ENCODE measurements at regions not wholly inside any gene's neighbourhood (a gene's known extent, or its start where the extent isn't known, plus 50 kb on each side); places are given as distances from the start of the nearest gene placed in this dataset.

DNA sequence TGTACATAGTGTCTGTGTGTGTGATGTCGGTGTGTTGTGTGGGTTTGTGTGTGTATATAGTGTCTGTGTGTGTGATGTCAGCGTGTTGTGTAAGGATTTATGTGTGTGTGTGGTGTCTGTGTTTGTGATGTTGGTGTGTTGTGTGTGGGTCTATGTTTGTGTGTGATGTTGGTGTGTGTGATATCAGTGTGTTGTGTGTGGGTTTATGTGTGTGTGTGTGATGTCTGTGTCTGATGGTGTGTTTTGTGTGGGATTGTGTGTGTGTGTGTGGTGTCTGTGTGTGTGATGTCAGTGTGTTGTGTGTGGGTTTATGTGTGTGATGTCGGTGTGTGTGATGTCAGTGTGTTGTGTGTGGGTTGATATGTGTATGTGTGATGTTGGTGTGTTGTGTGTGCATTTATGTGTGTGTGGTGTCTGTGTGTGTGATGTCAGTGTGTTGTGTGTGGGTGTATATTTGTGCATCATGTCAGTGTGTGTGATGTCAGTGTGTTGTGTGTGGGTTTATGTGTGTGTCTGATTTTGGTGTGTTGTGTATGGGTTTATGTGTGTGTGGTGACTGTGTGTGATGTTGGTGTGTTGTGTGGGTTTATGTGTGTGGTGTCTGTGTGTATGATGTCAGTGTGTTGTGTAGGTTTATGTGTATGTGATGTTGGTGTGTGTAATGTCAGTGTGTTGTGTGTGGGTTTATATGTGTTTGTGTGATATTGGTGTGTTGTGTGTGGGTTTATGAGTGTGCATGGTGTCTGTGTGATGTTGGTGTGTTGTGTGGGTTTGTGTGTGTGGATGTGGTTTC is 102.4 kb upstream of the CD93 start:
- no peak for ATAC-seq (ENCODE audit: low read depth)
- Mint-ChIP-seq H3K27me3 (peaks cover 9% of the 10 kb centered on the region), H3K4me1 (no peaks in the 10 kb centered on the region), H3K4me3 (no peak overlapping the region), H3K27ac (no peak overlapping the region), H3K9me3 (ENCODE audit: insufficient read depth) (no peaks in the 10 kb centered on the region)
- no peaks in the 10 kb centered on the region for H4K20me1 ChIP-seq (ENCODE audit: control insufficient read depth, insufficient read depth, low read length, poor library complexity, severe bottlenecking)
- CTCF ChIA-PET, result no interaction called here
- intact Hi-C loops (cut with micrococcal nuclease), result no loop called here
- WGBS (ENCODE audit: insufficient coverage), result 82% methylated on average over 3 of the region's 3 CpGs
- H3K4me2 ChIP-seq (replicated peaks; ENCODE audit: low read depth, low read length, poor library complexity, severe bottlenecking), result no peak overlapping the region
- H3K4me3 ChIP-seq (ENCODE audit: control extremely low read depth in 1 of 5, extremely low read depth in 1 of 5, insufficient read depth in 1 of 5, low read depth in 2 of 5, low read length in 4 of 5), result no peak overlapping the region
- DNase-seq, result no peak
- H3K27ac ChIP-seq (ENCODE audit: low read length in 2 of 2), result no peak overlapping the region
- H3K27me3 ChIP-seq (replicated peaks in 1 of 4; ENCODE audit: control extremely low read depth in 1 of 4, control insufficient read depth in 3 of 4, insufficient read depth in 4 of 4, low read length in 3 of 4), result peaks cover 0 to 3% (median 0%) of the 10 kb centered on the region in 4 experiments
- no peaks in the 10 kb centered on the region for H3K36me3 ChIP-seq (replicated peaks in 1 of 2; ENCODE audit: control extremely low read depth in 1 of 2, control insufficient read depth in 1 of 2, extremely low read depth in 1 of 2, insufficient read depth in 2 of 2, low read length in 1 of 2)
- H3K9ac ChIP-seq (ENCODE audit: low read length), result no peak overlapping the region
- no peaks in the 10 kb centered on the region for H3K79me2 ChIP-seq (ENCODE audit: control insufficient read depth, insufficient read depth, low read length)
- H3K9me3 ChIP-seq (ENCODE audit: control extremely low read depth in 1 of 3, control insufficient read depth in 2 of 3, insufficient read depth in 1 of 3, low read length in 2 of 3), result peaks cover 0 to 14% (median 0%) of the 10 kb centered on the region in 3 donors
- H3K4me1 ChIP-seq (ENCODE audit: control insufficient read depth in 2 of 2, insufficient read depth in 2 of 2, low read length in 2 of 2), result no peaks in the 10 kb centered on the region
- H2AFZ ChIP-seq (ENCODE audit: insufficient read depth, low read depth, low read length, poor library complexity, severe bottlenecking), result no peak overlapping the region
- TF ChIP-seq EZH2 (IDR thresholded peaks at IDR 0.05; ENCODE audit: borderline replicate concordance, insufficient read depth, low read depth, low read length, poor library complexity, severe bottlenecking), result no peak
- TF ChIP-seq, protein P1, sequence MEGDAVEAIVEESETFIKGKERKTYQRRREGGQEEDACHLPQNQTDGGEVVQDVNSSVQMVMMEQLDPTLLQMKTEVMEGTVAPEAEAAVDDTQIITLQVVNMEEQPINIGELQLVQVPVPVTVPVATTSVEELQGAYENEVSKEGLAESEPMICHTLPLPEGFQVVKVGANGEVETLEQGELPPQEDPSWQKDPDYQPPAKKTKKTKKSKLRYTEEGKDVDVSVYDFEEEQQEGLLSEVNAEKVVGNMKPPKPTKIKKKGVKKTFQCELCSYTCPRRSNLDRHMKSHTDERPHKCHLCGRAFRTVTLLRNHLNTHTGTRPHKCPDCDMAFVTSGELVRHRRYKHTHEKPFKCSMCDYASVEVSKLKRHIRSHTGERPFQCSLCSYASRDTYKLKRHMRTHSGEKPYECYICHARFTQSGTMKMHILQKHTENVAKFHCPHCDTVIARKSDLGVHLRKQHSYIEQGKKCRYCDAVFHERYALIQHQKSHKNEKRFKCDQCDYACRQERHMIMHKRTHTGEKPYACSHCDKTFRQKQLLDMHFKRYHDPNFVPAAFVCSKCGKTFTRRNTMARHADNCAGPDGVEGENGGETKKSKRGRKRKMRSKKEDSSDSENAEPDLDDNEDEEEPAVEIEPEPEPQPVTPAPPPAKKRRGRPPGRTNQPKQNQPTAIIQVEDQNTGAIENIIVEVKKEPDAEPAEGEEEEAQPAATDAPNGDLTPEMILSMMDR (IDR thresholded peaks at IDR 0.05), result no peak
- POLR2A ChIA-PET, result no interaction called here

DNA sequence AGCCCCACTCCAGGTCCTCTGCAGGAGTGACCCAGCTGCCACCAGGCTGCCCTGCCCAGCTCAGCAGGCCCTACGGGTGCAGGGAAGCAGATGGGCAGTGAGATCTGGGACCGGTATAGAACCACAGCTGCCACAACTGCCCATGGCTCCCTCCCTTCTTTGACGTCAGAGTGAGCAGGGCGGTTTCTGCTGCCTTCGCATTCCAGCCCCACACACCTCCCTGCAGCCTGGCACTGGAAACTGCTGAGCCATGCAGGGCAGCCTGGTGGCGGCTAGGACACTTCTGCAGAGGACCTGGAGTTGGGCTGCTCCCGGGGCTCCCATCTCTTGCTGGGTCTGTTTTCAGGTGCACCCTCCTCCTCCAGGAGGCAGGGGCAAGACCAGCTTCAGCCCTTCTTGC is 101.6 kb upstream of the CD93 start:
- CTCF ChIA-PET, result no interaction called here
- H3K27ac Mint-ChIP-seq, result no peak overlapping the region
- no peak for ATAC-seq (ENCODE audit: low read depth)
- no peak overlapping the region for H2AFZ ChIP-seq (ENCODE audit: insufficient read depth, low read depth, low read length, poor library complexity, severe bottlenecking)
- WGBS (ENCODE audit: insufficient coverage), result 50% methylated on average over 4 of the region's 7 CpGs
- intact Hi-C loops (cut with micrococcal nuclease), result no loop called here
- no peaks in the 10 kb centered on the region for H3K36me3 ChIP-seq (replicated peaks in 1 of 2; ENCODE audit: control extremely low read depth in 1 of 2, control insufficient read depth in 1 of 2, extremely low read depth in 1 of 2, insufficient read depth in 2 of 2, low read length in 1 of 2)
- POLR2A ChIA-PET, result no interaction called here
- H3K4me1 ChIP-seq (ENCODE audit: control insufficient read depth in 2 of 2, insufficient read depth in 2 of 2, low read length in 2 of 2), result no peaks in the 10 kb centered on the region
- H3K9ac ChIP-seq (ENCODE audit: low read length), result no peak overlapping the region
- TF ChIP-seq, protein P1 (IDR thresholded peaks at IDR 0.05), result no peak
- TF ChIP-seq EZH2 (IDR thresholded peaks at IDR 0.05; ENCODE audit: borderline replicate concordance, insufficient read depth, low read depth, low read length, poor library complexity, severe bottlenecking), result no peak
- no peak overlapping the region for H3K4me2 ChIP-seq (replicated peaks; ENCODE audit: low read depth, low read length, poor library complexity, severe bottlenecking)
- no peak overlapping the region for H3K27ac ChIP-seq (ENCODE audit: low read length in 2 of 2)
- no peak overlapping the region for H3K4me3 ChIP-seq (ENCODE audit: control extremely low read depth in 1 of 5, extremely low read depth in 1 of 5, insufficient read depth in 1 of 5, low read depth in 2 of 5, low read length in 4 of 5)
- peaks cover 0 to 14% (median 0%) of the 10 kb centered on the region in 3 donors for H3K9me3 ChIP-seq (ENCODE audit: control extremely low read depth in 1 of 3, control insufficient read depth in 2 of 3, insufficient read depth in 1 of 3, low read length in 2 of 3)
- H3K27me3 ChIP-seq (replicated peaks in 1 of 4; ENCODE audit: control extremely low read depth in 1 of 4, control insufficient read depth in 3 of 4, insufficient read depth in 4 of 4, low read length in 3 of 4), result peaks cover 0 to 3% (median 0%) of the 10 kb centered on the region in 4 experiments
- H4K20me1 ChIP-seq (ENCODE audit: control insufficient read depth, insufficient read depth, low read length, poor library complexity, severe bottlenecking), result no peaks in the 10 kb centered on the region
- no peaks in the 10 kb centered on the region for H3K4me1 Mint-ChIP-seq
- DNase-seq, result no peak
- H3K9me3 Mint-ChIP-seq (ENCODE audit: insufficient read depth), result no peaks in the 10 kb centered on the region
- no peak overlapping the region for H3K4me3 Mint-ChIP-seq
- peaks cover 13% of the 10 kb centered on the region for H3K27me3 Mint-ChIP-seq
- H3K79me2 ChIP-seq (ENCODE audit: control insufficient read depth, insufficient read depth, low read length), result no peaks in the 10 kb centered on the region
